ENCODE measurements at regions not wholly inside any gene's neighbourhood (a gene's known extent, or its start where the extent isn't known, plus 50 kb on each side); places are given as distances from the start of the nearest gene placed in this dataset.
A peak's percentile ranks its signal among the peaks of the same experiment; 100 is the strongest.
"Not testable (repeated sequence)": the region's sequence is repeated elsewhere in the genome, so short reads cannot be mapped to it uniquely, and the experiment has no call there.

DNA sequence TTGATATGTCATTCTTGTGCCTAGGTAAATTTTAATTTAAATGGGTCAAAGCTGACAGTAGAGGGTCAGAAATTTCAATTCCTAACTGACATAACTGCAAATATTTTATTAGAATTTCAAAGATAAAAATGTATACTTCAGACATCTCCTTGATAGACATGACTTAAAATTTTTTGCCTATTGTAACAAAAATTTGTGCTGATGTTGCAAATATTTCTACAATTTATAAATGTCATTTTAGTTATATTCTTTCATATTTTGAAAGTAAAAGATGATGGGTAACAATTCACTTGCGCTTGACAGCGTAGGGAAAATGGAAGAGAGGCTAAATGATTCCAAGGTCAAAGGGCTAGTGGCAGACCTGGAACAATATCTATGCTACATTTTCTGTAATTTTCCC is 220.3 kb upstream of the ST8SIA4 start:
- no peaks in the 10 kb centered on the region for H3K4me1 Mint-ChIP-seq
- POLR2A ChIA-PET: no interaction called here
- no peak overlapping the region for H3K27ac Mint-ChIP-seq
- no peaks in the 10 kb centered on the region for H3K36me3 Mint-ChIP-seq
- H3K27me3 Mint-ChIP-seq: no peaks in the 10 kb centered on the region
- H3K4me3 Mint-ChIP-seq: no peak overlapping the region
- no peak for DNase-seq
- no peaks in the 10 kb centered on the region for H3K9me3 Mint-ChIP-seq
- no peak for ATAC-seq (ENCODE audit: low read depth)

DNA sequence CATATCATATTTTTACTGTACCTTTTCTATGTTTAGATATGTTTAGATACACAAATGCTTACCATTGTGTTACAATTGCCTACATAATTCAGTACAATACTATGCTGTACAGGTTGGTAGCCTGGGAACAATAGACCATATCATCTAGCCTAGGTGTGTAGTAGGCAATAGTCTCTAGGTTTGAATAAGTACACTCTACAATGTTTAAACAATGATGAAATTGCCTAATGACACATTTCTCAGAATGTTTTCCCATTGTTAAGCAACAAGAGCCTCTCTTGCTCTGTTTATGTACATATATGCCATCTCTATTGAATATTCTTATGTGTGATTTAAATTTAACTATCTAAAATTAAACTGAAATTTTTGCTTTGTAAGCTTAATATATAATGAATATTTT is 209.6 kb upstream of the ST8SIA4 start:
- H3K9me3 Mint-ChIP-seq: no peaks in the 10 kb centered on the region
- ATAC-seq (ENCODE audit: low read depth) (no peak), DNase-seq (no peak)
- H3K36me3 Mint-ChIP-seq: no peaks in the 10 kb centered on the region
- POLR2A ChIA-PET: no interaction called here
- no peak overlapping the region for H3K27ac Mint-ChIP-seq
- no peaks in the 10 kb centered on the region for H3K27me3 Mint-ChIP-seq
- no peak overlapping the region for H3K4me3 Mint-ChIP-seq
- H3K4me1 Mint-ChIP-seq: no peaks in the 10 kb centered on the region

DNA sequence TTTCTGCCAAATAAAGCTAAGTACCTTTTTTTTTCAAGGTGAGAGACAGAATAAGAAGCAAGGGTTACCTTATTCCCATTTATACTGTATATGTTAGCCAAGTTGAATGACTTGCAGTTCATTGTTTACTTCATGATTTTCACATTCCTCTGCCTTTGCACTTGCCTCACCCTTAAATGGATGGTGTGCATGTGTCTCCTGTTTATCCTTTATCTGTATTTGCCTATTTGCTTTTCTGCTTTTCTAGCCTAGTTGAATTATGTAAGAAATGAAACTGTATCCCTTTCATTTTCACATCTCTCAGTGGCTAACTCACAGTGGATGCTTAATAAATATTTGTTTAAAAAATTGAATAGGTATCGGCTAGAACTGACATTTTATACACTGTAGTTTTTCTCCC is 200.8 kb upstream of the ST8SIA4 start:
- no peaks in the 10 kb centered on the region for H3K9me3 Mint-ChIP-seq
- H3K36me3 Mint-ChIP-seq: no peaks in the 10 kb centered on the region
- ATAC-seq (ENCODE audit: low read depth): no peak
- H3K4me1 Mint-ChIP-seq: no peaks in the 10 kb centered on the region
- H3K4me3 Mint-ChIP-seq: no peak overlapping the region
- H3K27me3 Mint-ChIP-seq: no peaks in the 10 kb centered on the region
- no peak overlapping the region for H3K27ac Mint-ChIP-seq
- no peak for DNase-seq
- POLR2A ChIA-PET: no interaction called here

DNA sequence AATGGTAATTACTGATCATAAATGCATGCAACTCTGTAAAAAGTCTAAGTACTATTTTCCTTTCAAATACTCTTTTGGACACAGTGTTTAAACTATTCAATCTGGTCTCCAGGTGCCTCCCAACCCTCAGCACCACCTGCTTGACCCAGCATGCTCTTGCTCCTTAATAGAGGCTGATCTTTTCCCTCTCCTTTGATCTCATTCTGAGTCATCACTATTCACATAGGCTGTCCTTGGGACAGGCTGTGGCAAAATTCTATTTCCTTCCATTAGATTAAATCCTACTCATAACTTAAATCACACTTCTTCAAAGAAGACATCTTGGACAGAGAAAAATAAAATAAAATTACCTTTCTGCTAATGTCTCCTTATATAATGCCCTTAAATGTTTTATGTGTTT is 199.4 kb upstream of the ST8SIA4 start:
- ATAC-seq (ENCODE audit: low read depth) (no peak), DNase-seq (no peak)
- POLR2A ChIA-PET: no interaction called here
- Mint-ChIP-seq H3K27me3 (no peaks in the 10 kb centered on the region), H3K9me3 (no peaks in the 10 kb centered on the region), H3K27ac (no peak overlapping the region), H3K4me1 (no peaks in the 10 kb centered on the region), H3K4me3 (no peak overlapping the region), H3K36me3 (no peaks in the 10 kb centered on the region)

DNA sequence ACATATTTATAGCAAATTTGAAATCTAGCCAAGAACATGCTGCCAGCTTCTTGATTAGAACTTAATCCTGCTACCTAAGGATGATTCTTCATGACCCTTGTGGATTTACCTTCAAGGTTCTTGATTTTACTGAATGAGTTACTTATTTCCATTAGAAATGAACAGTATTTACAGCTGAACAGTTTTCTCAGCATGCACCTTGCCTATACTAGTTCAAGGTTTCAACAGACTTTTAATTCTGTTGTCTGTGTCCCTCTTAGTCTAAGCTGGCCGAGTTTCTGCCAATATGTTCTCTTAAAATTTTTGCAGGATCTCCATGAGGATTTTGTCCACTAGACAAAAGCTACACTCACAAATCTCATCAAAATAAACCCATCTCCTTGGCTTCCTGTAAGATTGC is 188.8 kb upstream of the ST8SIA4 start:
- H3K4me3 Mint-ChIP-seq: no peak overlapping the region
- H3K36me3 Mint-ChIP-seq: no peaks in the 10 kb centered on the region
- H3K4me1 Mint-ChIP-seq: no peaks in the 10 kb centered on the region
- H3K27ac Mint-ChIP-seq: no peak overlapping the region
- ATAC-seq (ENCODE audit: low read depth) (no peak), DNase-seq (no peak)
- no peaks in the 10 kb centered on the region for H3K9me3 Mint-ChIP-seq
- POLR2A ChIA-PET: no interaction called here
- peaks cover 2% of the 10 kb centered on the region for H3K27me3 Mint-ChIP-seq

DNA sequence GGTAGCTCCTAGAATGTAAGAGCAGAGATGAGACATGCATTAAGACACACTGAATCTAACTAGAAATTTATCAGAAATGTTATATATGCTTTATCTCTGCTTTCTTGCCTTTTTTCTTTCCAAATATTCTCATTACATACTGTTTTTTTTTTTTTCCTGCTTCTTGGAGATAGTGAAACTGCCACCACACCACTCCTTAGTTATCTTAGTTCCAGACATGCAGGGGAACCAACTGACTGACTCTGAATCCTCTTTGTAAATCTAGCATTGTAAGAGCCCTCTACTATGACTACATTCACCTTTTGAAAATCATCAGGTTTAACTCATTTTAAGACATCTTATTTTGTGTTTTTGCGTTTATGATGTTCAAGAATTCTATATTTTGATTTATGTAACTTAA is 181.3 kb upstream of the ST8SIA4 start:
- no peak for DNase-seq
- H3K9me3 Mint-ChIP-seq: no peaks in the 10 kb centered on the region
- H3K36me3 Mint-ChIP-seq: no peaks in the 10 kb centered on the region
- no peak for ATAC-seq (ENCODE audit: low read depth)
- H3K4me3 Mint-ChIP-seq: no peak overlapping the region
- peaks cover 2% of the 10 kb centered on the region for H3K27me3 Mint-ChIP-seq
- no peak overlapping the region for H3K27ac Mint-ChIP-seq
- H3K4me1 Mint-ChIP-seq: no peaks in the 10 kb centered on the region
- POLR2A ChIA-PET: no interaction called here

DNA sequence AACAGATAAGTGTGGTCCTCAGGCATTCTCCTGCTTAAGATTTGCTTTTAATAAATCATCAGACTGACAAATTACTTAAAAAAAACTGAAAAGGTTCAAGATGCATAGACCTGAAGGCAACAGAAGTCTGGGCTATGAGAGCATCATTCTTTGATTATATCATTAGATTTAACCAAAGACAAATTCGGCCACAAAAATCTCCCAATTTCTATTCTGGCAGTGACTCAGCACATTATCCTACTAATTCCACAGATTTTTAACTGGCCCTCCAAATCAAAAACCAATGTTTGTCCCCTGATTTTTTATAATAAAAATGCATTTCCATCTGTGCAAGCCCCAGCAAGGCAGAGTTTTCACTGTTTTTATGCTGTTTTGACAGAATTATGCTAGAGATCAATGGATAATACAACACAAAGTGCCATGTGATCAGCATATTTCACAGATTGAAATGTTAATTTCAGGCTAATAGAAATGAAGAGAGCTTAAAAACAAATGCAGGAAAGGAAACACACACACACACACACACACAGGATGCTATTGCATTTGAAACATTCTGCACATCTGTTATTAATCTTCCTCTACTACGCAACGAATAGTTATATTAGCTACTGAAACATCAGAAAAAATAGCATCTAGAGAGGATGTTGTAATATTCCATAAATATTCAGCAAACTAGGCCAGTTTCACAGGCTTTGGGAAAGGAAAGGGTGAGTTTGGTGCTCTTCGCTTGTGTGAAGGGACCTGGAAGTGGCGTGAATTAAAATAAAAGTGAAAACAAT is 177.6 kb upstream of the ST8SIA4 start:
- ATAC-seq (ENCODE audit: low read depth): no peak
- Mint-ChIP-seq H3K27ac (no peak overlapping the region), H3K4me1 (no peaks in the 10 kb centered on the region), H3K9me3 (no peaks in the 10 kb centered on the region), H3K36me3 (no peaks in the 10 kb centered on the region), H3K4me3 (no peak overlapping the region), H3K27me3 (peaks cover 3% of the 10 kb centered on the region)
- DNase-seq: no peak
- POLR2A ChIA-PET: no interaction called here

DNA sequence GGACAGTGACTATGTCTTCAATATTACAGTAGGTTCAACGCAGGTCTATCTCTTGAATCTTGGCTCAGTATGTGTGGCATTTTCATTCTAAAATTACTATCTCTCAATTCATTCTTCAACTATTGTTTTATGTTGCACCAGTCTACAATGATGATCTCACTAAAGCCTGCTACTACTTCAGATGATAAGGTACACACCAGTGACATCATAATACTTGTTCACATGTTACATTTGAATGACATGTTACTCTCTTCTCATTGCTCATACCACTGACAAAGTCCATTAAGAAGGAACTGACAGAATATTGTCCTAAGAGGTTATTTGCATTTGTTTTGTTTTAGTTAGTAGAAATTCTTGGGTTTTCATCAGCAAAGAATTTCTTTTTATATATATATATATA is 165.2 kb upstream of the ST8SIA4 start:
- no peaks in the 10 kb centered on the region for H3K4me1 Mint-ChIP-seq
- ATAC-seq (ENCODE audit: low read depth) (no peak), DNase-seq (no peak)
- H3K36me3 Mint-ChIP-seq: no peaks in the 10 kb centered on the region
- no peaks in the 10 kb centered on the region for H3K27me3 Mint-ChIP-seq
- H3K27ac Mint-ChIP-seq: no peak overlapping the region
- no peaks in the 10 kb centered on the region for H3K9me3 Mint-ChIP-seq
- no peak overlapping the region for H3K4me3 Mint-ChIP-seq
- POLR2A ChIA-PET: no interaction called here

DNA sequence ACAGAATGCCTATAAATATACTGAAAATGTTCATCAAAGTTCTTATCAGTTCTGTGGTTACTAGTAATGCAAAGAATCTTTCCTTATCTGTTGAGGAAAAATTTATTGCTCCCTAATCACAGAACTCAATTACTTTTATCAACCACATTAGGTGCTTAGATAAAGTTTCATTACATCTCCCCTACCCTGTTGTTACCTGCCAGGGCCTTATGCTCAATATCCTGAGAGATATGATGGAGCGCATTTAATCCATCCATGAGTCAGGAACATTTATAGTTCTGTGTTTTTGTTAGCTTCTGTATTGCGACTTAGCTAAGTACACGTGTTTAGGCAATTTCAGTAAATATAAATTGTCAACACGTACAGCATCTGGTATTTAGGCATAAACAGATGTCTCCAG is 164.3 kb upstream of the ST8SIA4 start:
- ATAC-seq (ENCODE audit: low read depth): no peak
- Mint-ChIP-seq H3K4me1 (no peaks in the 10 kb centered on the region), H3K4me3 (no peak overlapping the region), H3K27me3 (no peaks in the 10 kb centered on the region), H3K27ac (no peak overlapping the region), H3K36me3 (no peaks in the 10 kb centered on the region), H3K9me3 (no peaks in the 10 kb centered on the region)
- POLR2A ChIA-PET: no interaction called here
- DNase-seq: no peak

DNA sequence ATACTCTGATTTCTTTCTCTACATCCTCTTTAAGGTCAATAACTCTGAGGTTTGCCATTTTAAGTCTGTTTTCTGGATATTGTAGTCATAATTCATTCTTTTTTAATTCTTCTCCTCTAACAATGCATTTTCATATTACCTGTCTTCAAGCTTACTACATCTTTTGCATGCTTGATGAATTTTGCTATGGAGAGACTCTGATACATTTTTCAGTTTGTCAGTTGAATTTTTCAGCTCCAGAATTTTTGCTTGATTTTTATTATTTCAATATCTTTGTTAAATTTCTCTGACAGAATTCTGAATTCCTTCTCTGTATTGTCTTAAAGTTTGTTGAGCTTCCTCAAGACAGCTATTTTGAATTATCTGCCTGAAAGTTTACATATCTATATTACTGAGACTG is 159.8 kb upstream of the ST8SIA4 start:
- DNase-seq (no peak), ATAC-seq (ENCODE audit: low read depth) (no peak)
- POLR2A ChIA-PET: no interaction called here
- no peak overlapping the region for H3K4me3 Mint-ChIP-seq
- H3K36me3 Mint-ChIP-seq: no peaks in the 10 kb centered on the region
- H3K27me3 Mint-ChIP-seq: no peaks in the 10 kb centered on the region
- H3K9me3 Mint-ChIP-seq: peaks cover 3% of the 10 kb centered on the region
- no peak overlapping the region for H3K27ac Mint-ChIP-seq
- no peaks in the 10 kb centered on the region for H3K4me1 Mint-ChIP-seq

DNA sequence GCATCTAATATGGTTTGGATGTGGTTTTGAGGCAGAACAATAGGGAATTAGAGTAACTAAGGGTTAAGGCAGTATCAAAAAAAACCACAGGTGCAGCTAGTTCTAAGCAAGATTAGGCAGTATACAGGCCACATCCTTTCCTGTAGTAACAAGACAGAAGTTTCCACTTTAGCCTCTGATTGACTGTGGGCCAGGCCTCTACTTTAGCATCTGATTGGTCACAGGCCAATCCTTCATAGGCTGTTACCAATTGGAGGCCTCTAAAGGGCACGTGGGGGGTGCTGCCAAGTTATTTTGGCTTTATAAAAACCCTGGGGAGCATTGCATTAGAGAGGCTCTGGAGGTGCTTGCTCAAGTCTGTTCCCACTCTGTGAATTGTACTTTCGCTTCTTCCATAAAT is 144.1 kb upstream of the ST8SIA4 start:
- ATAC-seq (ENCODE audit: low read depth) (peak; percentile 93), DNase-seq (no peak)
- H3K36me3 Mint-ChIP-seq: no peaks in the 10 kb centered on the region
- H3K4me3 Mint-ChIP-seq: no peak overlapping the region
- peaks cover 9% of the 10 kb centered on the region for H3K4me1 Mint-ChIP-seq
- no peak overlapping the region for H3K27ac Mint-ChIP-seq
- no peaks in the 10 kb centered on the region for H3K27me3 Mint-ChIP-seq
- POLR2A ChIA-PET: no interaction called here
- no peaks in the 10 kb centered on the region for H3K9me3 Mint-ChIP-seq

DNA sequence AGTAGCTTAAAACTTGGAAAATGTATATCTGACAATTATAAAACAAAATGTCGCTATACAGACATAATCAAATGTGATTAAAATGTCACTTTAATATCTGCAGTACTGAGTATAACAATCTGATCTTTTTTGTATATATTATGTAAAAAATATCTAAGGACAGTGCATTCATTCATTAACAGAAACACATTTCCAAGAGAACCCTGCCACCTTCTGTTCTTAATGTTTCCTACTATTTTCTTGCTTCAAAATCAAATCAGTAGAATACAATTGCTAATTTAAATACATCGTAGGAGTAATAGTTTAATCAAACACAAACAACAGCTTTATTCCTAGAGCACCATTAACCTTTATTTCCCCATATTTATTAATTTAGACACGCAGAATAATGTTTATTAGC is 142.6 kb upstream of the ST8SIA4 start:
- DNase-seq: no peak
- H3K27me3 Mint-ChIP-seq: no peaks in the 10 kb centered on the region

DNA sequence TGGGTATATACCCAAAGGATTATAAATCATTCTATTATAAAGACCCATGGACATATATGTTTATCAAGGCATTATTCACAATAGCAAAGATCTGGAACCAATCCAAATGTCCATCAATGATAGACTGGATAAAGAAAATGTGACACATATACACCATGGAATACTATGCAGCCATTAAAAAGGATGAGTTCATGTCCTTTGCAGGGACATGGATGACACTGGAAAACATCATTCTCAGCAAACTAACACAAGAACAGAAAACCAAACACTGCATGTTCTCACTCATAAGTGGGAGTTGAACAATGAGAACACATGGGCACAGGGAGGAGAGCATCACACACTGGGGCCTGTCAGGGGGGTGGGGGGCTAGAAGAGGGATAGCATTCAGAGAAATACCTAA is 136.9 kb upstream of the ST8SIA4 start:
- H3K27ac Mint-ChIP-seq; DNase-seq; H3K4me3 Mint-ChIP-seq; H3K27me3 Mint-ChIP-seq; H3K9me3 Mint-ChIP-seq; POLR2A ChIA-PET; ATAC-seq (ENCODE audit: low read depth); H3K4me1 Mint-ChIP-seq; H3K36me3 Mint-ChIP-seq: not testable (repeated sequence)

More for the DNA sequence above, 142.6 kb upstream of the ST8SIA4 start:
- H3K4me1 Mint-ChIP-seq: peaks cover 9% of the 10 kb centered on the region
- H3K4me3 Mint-ChIP-seq: no peak overlapping the region
- ATAC-seq (ENCODE audit: low read depth): no peak
- no peaks in the 10 kb centered on the region for H3K9me3 Mint-ChIP-seq
- no peaks in the 10 kb centered on the region for H3K36me3 Mint-ChIP-seq
- H3K27ac Mint-ChIP-seq: no peak overlapping the region
- POLR2A ChIA-PET: no interaction called here

DNA sequence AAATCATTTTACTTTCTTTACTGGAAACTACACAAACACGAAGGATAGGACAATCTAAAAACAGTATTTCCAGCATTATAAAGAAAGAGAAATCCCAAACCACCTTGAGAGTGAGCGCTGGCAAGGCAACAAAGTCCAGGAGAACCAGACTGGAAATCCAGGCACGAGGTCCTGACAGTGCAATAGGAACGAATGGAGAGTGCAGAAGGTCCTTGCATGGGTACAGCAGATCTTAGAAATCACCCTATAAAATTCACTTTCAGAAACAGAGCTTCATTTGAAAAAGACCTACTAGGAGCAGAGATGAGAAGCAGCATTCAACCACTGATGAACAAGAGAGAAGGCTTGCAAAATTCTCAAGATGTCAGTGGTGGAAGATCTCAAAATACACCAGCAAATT is 133.7 kb upstream of the ST8SIA4 start:
- Mint-ChIP-seq H3K9me3 (peaks cover 2% of the 10 kb centered on the region), H3K27me3 (no peaks in the 10 kb centered on the region), H3K36me3 (no peaks in the 10 kb centered on the region), H3K27ac (no peak overlapping the region), H3K4me3 (no peak overlapping the region), H3K4me1 (no peaks in the 10 kb centered on the region)
- POLR2A ChIA-PET: no interaction called here
- DNase-seq (no peak), ATAC-seq (ENCODE audit: low read depth) (no peak)

DNA sequence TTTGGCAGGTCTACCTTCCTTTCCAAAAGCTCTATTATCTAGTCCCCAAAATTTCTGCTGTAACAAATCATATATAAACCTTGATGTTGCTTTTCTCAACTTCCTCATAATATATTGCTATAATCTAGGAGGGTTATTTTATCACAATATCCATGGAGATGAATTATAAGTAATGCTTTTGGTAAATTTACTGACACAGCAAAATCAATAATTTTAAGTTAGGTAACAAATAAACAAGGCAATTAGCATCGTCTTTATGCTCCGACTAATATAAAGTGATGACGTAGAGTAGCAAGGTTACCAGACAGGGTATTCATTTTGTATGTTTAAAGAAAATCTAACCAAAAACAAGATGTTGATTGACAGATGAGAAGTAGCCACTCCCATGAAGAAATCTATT is 132.3 kb upstream of the ST8SIA4 start:
- DNase-seq: no peak
- ATAC-seq (ENCODE audit: low read depth): no peak
- no peak overlapping the region for H3K27ac Mint-ChIP-seq
- no peaks in the 10 kb centered on the region for H3K36me3 Mint-ChIP-seq
- no peak overlapping the region for H3K4me3 Mint-ChIP-seq
- no peaks in the 10 kb centered on the region for H3K4me1 Mint-ChIP-seq
- peaks cover 2% of the 10 kb centered on the region for H3K9me3 Mint-ChIP-seq
- no peaks in the 10 kb centered on the region for H3K27me3 Mint-ChIP-seq
- POLR2A ChIA-PET: no interaction called here
